NOMO-1 (cell line): ENCODE measurements at regions not wholly inside any gene's neighbourhood (a gene's known extent, or its start where the extent isn't known, plus 50 kb on each side); places are given as distances from the start of the nearest gene placed in this dataset.
"Not testable (repeated sequence)": the region's sequence is repeated elsewhere in the genome, so short reads cannot be mapped to it uniquely, and the experiment has no call there.

Experiments
- DNase-seq, 2 experiments: peaks; one replicate each; lab custom pipeline; 2025; ENCODE audit not compliant: unreplicated experiment in 2 of 2; lab: John Stamatoyannopoulos, UW

DNA sequence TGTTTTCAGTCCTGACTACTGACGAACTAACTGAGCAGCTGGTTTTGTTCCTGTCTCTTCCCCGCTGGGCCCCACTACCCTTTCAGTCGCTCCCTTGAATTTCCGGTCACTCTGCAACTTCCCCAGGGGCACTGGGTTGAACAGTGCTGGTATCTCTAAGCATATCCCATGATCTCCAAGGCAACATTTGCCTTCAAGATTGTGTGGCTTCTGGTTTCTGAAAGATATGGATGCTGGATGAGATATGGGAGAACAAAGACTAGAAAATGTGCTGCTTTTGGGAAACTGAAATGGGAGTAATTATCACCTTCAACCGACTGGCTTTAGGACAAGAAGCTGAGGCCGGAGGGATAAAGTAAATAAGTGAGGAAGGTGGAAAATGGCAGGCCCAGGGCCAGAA lies 258.2 kb upstream of the PIK3R1 start:
- DNase-seq: peak; percentile 9 to 16

DNA sequence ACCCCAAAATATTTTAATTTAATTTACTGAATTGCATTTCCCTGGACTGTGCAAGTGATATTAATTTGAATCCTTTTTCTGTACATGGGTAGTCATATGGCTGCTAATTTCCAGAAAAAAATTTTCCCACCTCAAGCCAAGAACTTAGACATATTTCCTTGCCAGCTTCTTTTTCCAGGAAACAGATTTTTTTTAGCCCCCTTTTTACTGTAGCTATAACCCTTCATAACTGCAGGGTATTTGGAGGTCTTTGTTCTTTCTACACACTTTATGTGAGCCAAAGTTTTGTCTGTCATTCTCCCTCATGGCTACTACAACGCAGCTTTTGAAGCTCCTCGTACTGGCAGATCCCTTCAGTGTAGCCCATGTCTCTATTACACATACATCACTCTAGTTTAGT lies 261.2 kb upstream of the PIK3R1 start:
- no peak for DNase-seq

DNA sequence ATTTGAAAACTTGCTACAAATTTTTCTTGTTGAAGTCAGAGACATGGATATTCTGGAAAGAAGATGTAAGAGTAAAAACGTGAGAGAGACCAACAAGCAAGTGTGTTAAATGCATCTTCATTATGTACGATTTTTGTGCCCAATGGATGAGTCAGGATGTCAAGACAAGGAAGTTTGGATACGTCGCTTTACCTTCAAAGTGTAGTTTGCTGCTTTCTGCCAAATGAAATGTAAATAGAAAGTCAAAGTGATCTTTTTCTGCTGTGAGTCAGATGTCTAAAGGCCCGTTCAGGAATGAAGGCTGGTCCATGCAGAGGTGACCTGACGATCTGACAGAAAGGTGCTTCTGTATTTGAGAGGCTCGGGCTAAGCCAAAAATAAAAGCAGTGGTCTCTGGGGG lies 273.1 kb upstream of the PIK3R1 start:
- DNase-seq: no peak

DNA sequence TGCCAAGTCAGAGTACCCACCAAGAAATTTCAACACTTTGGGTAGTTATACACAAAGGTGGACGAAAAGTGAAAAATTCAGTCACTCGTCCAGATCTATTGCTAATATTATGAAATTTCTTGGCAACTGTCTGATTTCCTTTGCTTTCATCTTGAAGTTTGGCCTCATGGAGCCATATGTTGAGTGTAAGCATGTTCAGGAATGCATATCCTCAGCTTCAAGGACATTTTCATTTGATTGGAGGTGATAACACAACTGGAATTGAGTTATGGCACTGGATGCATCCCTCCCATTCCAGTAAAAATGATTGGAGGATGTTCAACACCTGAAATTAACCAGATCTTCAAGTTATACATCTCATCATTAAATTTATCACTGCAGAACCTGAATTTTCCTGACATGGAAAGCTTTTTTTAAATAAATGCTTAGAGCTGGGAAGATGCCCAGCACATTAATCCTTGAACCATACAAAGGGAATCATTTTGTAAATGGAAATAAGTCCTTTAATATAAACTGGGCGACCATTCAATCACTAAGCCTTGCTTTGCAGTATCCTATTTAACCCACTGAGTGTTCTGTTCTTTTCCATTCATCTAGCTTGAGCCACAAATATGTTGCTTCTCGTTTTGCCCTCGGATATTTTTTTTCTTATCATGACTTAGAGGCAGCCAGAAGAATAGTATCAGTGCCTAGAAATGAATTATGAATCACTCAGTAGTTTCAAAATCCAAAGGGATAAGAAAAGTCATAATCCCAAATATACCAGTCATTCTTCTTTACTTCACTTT lies 273.7 kb upstream of the PIK3R1 start:
- DNase-seq: no peak

DNA sequence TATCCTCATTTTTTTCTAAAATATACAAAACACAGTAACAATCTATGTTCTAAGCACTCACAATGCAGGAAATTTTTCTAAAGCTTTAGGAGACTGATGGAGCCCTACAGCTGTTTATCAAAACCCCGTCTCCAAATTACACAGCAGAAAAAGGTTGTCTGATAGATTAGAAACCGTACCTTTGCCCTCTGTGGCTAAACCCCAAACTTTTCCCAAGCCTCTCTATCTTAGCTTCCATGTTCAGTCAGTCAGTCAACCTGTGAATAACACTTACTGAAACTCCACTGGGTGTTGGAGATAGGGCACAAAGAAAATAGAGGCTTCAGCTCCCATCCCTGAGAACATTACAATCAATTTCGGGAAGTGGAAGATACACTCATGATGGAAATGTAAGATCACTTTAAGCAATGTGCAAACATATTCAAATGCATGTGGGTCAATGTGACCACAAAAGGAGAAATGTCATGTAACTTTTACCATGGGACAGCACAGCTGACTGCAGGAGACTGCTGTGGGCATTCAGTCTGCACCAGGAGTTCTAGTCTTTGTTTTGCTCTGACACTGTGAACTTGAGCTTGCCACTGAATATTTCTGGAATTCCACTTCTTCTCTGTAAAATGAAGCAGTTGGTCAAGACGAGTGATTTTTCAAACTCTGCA lies 279.5 kb upstream of the PIK3R1 start:
- peak; percentile 6 to 41 for DNase-seq

DNA sequence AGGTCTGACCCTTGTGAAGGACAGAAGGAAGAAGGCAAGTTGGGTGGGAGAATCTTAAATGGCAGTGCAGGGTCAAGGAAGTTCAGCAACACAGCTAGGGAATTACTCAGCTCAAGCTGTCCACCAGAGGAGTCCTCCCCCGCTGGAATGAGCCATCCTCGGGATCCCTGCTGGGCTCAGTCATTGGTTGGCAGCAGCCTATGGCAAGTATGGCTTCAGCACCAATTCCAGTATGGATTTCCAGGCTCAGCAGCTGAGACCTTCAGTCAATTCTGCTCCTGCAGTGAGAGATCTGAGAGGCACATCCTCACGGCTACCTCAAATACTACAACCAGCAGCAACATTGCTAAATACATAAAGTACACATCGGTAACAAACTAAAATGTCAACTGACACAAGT lies 280.6 kb upstream of the PIK3R1 start:
- DNase-seq: no peak

DNA sequence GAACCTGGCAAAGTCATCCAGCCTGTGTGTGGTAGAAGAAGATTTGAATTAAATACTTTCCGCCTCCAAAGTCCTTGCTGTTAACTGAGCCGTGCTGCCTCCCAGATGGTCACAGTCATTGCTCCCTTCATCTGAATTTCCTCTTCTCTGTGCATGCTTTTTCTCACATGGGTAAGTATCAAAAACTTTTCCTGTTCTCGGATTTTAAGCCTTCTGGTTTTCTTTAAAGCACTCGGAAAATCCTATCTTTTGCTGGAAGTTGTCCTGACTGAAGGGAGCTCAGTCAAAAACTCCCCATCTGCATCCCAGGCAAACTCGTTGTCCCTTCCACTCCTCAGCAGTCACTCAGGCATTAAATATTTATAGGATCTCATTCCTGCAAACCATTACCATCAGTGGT lies 290.0 kb upstream of the PIK3R1 start:
- no peak for DNase-seq

DNA sequence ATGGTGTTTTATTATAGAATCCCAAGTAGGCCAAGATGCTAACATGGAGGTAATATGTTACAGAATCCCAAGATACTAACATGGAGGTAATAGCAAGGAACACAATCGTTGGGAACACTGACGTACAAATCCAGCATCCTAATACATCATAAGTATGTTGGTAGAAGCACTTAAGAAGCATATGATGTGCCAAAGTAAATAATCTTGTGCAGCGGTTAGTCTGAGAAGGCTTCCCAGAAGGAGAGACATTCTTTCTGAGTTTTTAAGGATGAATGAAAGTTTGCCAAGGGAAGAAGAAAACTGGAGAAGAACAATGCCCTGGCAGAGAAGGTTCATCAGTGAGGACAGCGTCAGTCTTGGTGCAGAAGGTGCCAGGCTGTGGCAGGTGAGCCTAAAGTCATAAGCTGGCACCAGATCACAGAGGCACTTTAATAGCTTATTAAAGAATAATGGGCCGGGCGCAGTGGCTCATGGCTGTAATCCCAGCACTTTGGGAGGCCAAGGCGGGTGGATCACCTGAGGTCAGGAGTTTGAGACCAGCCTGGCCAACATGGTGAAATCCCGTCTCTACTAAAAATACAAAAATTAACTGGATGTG lies 294.5 kb upstream of the PIK3R1 start:
- no peak for DNase-seq

DNA sequence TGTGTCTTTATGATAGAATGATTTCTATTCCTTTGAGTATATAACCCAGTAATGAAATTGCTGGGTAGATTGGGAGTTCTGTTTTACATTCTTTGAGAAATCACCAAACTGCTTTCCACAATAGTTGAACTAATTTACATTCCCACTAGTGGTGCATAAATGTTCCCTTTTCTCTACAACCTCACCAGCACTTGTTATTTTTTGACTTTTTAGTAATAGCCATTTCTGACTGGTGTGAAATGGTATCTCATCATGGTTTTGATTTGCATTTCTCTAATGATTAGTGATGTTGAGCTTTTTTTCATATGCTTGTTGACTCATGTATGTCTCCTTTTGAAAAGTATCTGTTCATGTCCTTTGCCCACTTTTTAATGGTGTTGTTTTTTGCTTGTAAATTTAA lies 296.0 kb upstream of the PIK3R1 start:
- DNase-seq: not testable (repeated sequence)

DNA sequence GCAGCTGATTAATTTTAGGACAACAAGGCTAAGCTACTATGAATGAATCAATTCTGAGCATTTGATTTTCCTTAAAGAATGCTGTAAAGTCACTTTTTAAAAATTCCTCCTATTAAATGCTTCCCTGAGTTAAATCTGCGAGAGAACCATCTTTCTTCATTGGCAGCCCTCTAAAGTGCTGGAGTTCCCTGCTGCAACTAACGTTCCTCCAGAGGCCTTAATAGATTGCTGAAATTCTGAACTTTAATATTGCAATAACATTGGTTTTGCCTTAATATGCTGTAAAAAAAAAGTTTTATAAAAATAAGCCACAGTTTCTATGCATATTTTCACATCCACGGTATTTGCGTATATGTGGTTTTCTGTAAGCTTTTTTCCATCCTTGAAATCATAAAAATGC lies 298.0 kb upstream of the PIK3R1 start:
- no peak for DNase-seq

DNA sequence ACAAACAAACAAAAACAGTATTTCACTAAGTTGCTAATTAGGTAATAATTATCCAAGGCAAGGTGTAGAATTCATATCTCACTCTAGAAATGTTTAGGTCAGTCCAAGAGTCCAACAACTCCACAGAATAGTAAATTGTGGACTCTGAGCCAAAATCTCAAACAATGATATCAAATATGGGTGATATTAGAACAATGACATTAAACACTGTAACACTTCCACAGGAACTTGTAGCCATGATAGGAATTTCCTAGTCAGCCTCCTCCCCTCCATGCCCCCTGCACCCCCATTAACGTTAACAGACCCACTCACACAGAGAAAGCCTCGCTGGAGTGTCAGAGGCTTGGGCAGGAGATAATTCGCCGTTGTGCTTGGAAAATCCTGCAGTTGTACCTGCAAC lies 305.0 kb upstream of the PIK3R1 start:
- no peak for DNase-seq

DNA sequence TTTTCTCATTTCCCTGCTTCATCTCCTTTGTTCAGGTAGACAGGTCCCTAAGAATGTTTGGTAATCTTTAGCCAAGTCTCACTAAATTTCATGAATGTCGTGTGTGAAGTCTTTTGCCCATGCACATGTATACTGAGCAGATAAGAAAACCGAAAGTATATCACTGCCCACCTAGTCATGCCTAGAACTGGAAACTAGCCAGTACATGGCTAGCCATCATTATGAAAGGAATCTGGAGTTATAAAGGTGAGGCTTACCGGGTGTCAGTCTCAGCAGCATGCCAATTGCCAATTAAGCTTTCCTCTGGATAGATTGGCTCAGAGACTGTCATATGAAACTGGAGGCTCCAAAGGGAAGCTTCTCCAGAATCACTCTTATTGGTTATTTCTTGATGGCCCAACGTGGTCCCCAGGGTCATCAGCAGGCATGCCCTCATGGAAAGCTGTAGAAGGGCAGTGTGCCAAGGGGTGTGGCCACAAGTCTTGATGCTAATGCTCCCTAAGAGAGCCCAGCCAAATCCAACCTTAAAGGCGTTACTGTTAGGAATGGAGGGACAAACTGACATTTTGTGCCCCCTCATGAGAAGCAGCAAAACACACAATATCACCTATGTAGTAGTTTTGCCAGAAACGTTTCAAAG lies 307.3 kb upstream of the PIK3R1 start:
- DNase-seq: no peak

DNA sequence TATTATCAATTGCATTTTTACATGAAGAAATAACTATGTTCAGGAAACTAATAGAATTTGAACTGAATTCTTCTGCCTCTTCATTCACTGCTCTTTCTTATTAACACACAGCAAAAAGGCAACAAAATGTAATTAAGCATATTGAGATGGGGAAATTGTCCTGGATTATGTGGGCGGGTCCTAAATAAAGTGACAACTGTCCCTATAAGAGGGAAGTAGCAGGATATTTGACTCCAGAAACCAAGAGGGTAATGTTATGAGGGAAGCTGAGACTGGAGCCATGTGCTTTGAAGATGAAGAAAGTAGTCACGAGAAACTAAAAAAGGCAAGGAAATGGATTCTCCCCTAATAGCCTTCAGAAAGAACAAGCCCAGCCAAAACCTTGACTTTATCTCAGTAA lies 311.2 kb upstream of the PIK3R1 start:
- no peak for DNase-seq

DNA sequence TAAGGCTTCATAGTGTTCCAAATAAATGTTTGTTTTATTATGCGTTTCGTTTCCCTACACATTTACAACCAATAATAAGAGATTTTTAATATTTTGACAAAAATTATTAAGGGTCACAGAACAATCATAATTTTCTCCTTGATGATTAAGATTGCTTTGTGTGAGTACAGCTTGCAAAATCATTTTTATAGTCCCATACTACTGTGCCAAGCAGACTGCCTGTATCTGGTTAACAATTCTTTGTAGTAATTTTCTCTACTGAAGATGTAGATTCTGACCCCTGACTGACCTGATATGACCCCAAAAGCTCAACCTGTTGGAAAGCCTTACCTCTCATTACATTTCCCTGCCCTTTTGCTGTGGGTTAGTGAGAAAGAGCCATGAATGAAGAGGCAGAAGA lies 311.9 kb upstream of the PIK3R1 start:
- DNase-seq: no peak

DNA sequence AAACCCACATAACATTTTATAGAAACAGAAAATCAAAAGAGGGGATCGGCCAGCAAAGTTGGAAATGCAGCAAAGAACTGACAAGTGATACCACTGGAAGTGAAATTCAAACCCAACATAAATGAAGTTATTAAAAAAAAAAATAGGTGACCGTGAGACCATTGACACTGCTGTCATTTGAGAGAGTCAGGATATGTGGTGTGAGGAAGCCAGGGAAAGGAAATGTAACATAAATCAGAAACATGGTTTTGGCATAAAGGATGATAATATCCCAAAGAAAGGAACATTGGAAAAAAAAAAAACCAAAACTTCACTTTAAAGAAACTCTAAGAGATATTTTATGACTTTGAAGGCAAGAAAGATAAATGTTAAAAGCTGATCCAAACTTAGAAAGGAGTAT lies 312.4 kb upstream of the PIK3R1 start:
- DNase-seq: no peak

DNA sequence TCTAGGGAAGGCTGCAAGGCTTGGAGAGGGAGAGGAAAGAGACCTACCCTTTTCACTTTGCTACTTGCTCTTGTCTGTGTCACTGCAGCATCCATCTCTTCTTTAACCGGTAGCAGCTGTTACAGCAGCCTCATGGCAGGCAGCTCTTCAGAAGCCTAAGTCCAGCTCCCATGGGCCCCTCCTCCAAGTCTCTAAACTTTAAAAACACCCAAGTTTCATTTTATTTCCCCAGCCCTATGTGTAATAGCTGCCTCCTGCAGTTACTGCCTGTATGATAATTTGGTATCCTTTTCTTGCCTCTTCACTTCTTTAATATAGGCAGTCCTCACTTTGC lies 313.1 kb upstream of the PIK3R1 start:
- no peak for DNase-seq

DNA sequence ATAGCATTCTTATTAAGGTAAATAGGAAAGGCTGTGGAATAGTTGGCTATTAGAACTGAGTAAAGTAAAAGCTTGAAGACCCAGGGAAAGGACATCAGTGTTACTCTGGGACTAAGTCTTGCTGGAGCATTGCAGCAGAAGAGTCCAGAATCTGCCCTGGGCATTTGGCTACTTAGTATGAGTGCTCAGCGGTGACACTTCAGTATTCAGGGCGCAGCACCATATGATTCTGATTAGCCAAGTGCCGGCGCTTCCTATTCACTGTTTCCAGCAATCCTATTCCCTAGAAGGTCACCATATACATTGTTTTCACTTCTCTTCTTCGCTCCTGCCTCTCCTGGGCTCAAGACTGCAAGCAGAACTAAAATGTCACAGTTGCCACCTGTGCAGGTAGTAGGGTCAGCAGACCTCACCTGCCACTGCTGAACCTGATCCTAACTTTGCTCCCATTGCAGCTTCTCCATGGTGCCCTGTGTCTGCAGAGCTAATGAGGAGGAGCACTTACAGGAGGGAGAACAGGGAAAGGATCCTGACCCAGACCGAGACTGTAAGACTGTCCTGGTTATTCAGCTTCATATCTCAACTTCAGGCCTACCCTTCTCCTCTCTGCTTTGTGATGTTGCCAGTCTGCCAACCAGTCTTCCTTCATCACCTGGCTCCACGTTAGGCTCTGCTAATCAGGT lies 313.6 kb upstream of the PIK3R1 start:
- no peak for DNase-seq

DNA sequence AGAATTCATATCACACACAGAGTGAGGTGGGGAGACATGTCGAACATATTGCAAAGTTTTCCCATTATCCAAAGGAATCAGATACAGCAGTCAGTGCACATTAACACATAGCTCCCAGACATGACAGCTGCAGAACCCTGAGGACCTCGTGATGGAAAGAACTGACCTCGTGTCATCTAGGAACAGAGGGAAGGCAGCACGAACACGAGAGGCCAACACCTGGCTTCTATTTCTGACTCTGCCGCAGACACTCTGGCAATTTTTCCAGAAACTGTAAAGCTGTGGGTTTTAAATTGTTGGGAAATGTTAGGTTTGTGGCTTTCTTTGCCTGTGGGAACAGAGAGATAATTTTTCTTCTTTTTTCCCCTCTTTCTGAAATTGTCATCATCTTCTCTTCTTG lies 315.0 kb upstream of the PIK3R1 start:
- DNase-seq: no peak

DNA sequence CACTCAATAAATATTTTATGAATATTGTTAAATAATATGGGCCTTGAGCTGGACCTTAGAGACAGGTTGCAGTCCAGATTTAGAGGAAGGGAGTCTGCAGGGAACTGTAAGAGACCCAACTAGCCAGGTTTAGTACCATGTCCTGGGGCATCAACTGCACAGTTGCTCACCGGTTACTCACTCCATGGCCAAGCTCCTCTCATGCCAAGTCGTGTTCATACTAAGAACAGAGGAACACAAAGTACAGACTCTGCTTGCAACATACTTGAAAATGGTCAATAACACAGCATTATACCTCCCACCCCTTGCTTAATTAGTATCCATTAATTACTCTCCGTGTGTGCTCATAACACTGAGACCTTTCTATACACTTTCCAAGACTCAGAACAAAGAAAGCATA lies 317.6 kb upstream of the PIK3R1 start:
- no peak for DNase-seq

DNA sequence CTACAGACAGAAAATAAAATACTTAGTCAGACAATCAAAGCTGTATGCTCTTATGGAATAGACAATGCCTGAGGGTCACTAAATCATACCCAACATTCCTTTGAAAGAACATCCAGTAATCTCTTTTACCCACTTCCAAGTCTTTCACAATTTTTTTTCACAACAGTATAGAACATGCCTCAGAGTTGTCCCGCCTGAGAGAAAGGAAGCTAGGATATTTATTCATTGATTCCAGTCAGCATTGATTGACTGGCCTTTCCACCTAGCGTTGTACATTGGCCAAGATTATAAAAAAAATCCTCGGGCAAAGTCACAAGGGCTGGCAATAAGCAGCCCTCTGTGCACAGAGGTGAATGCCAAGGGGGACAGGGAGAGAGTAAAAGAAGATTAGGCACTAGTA lies 318.1 kb upstream of the PIK3R1 start:
- DNase-seq: no peak

DNA sequence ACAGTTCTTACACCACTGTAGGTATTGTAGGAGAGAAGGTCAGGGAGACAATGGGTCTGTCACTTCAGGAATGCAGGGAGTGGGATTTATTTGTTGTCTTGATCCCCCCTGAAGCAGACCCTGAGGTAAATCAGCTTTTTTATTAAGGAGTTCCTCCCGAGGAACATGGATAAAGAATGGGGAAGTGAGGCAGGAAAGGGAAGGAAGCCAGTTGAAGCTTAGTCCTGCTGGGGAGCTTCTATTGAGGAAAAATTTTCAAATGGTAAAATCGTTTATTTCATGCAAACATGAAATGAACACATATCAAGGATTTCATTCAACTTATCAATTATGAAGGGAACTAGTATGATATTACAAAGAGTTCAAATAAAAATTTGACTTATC lies 318.6 kb upstream of the PIK3R1 start:
- DNase-seq: no peak
